Activated T-cell treated with anti-CD3 and anti-CD28 coated beads for 1 hour (primary cell): ENCODE measurements at regions not wholly inside any gene's neighbourhood (a gene's known extent, or its start where the extent isn't known, plus 50 kb on each side); places are given as distances from the start of the nearest gene placed in this dataset.
A peak's percentile ranks its signal among the peaks of the same experiment; 100 is the strongest.
"Not testable (repeated sequence)": the region's sequence is repeated elsewhere in the genome, so short reads cannot be mapped to it uniquely, and the experiment has no call there.

ENCODE experiments used
- DNase-seq: peaks from one replicate; pipeline ENCODE4 v3.0.0-alpha.2; 2020; ENCODE audit warnings: low read depth

DNA sequence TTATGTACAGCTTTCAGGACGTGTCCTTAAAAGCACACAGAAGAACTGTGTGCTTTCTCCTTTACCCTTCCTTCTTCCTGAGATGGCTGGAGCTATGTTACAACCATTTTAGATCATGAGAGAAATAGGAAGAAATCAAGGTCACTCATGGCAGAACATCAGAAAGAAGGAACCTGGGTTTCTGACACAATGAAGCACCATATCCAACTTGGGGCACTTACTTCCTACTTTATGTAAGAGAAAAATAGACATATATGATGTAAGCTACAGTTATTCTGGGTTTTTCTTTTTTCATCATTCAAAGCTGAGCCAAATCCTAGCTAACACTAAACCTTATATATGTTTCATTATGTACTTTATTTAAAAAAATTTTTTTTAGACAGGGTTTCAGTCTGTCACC is 79.5 kb downstream of the FAM161A start:
- no peak for DNase-seq

DNA sequence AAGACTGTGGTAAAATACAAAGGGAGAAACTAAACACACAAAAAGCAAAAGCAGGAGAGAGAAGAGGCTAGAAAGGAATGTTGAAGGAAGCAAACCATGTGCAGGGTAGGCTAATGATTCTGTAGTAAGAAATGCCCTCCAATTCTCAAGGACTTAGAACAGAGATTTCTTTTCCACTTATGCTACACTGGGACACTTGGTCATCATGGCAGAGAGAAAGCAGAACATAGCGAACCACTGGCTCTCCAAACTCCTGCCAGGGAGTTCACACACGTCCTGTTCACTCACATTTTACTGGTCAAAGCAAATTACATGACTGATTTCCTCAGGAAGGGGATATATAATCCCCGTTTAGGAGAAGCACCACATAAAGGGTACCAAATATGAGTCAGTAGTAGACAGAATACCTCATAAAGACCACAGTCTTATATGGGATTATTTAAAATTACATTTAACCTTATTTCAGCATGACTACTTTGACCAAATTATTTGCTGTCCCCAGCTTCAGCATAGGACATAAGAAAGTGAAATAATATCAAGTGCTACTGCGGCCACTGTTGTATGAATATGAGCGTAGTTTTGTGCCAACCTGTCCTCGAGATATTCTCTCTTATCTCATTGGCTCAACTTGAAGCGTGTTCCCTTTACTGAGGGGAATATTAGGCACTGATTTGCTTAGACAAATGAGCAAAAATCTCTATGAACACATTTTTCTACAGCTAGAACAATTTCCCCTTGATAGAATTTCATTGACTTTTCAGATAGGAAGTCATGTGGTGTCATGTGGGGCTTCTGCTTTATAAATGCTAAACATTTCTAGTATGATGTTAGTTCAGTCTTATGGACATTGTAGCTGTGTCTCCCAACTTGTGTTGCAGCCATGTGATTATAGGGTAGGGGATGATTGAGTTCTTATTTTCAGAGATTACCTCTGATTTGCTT is 81.7 kb downstream of the FAM161A start:
- DNase-seq, result no peak

DNA sequence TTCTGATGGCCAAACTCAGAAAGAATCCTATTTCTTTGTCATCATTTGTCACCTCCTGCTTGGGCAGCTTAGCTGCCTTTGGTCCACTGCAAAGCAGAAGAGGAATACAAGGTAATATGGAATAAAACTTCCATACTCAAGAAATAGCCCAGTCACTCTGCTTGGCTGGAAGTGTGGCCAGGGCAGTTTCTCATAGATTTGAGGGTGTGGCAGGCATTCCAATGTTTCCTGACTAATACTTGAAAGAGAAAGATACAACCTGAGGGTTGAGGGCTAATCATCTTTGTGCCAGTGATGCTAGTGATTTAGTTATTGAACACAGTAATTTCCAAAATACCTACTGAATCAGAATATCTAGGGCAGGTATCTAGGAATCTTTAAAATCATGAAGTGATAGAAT is 83.1 kb downstream of the FAM161A start:
- DNase-seq, result no peak

DNA sequence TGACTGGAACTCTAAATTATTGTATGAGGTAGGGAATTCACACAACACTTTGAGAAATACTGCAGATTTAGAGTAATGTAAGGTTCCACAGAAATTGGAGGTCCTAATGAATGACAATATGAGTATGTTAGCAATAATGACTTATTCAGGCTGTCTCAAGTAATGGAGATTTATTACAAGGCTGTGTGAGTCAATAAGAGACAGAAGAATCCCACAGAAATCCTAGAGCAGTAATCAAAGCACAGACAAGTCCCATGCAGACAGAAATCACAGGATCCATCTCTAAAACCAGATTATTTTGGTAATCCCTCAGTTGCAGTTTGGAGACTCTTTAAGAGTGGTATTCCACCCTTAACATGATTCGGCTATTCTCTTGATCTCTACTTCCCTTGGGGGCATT is 83.6 kb downstream of the FAM161A start:
- no peak for DNase-seq

DNA sequence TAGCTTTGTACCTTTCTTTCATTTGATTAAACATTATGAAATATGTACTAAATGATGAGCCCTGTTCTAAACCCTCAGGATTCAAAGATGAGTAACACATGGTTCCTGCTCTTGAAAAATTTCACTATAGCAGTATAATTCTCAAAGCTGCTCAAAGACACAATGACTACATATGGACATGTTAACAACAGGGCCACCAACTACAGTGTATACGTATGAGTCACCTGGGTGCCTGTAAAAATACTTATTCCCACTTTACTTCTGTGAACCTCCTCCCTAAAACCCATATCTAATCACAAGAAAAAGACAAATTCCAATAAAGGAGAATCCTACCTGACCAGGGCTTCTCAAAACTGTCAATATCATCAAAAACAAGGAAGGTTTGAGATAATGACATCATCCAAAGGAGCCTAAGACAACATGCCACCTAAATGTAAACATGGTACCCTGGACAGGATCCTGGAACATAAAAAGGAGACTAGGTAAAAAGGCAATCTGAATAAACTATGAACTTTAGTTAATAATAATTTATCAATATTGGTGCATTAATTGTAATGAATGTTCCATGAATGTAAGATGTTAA is 84.7 kb downstream of the FAM161A start:
- no peak for DNase-seq

DNA sequence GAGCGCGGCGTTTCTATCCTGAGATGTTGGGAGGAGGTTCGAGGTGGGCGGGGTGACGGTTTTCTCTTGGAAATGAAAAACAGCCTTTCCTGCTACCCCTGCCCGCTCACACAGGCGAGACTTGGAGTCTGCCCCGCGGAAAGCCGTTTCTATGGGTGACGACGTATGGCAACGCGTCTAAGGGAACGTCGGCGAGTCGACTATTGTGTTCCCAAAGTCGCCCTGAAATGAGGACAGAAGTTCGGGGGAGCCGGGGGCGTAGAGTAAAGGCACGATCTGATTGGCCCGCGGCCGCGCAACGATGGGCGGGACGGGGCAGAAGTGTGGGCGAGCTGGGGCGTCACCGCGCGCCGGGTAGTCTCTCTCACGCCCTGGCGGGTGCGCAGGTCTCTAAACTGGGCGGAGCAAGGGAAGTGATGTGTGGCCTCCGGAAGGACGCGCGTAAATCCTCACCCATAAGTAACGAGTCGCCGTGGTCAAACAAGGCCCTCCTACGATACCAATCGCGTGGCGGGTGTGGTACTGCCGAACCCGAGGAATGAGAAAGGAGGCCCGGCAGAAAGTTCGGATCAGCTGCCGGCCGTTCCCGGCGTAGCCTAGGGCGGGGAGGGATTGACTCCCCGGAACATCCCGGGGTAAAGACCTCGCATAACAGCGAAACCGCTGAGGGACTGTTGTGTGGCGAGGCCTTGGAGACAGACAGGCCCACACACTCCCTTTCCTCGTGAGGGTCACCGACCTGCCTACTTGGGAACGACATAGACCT is 89.6 kb downstream of the FAM161A start:
- peak; percentile 93 for DNase-seq

DNA sequence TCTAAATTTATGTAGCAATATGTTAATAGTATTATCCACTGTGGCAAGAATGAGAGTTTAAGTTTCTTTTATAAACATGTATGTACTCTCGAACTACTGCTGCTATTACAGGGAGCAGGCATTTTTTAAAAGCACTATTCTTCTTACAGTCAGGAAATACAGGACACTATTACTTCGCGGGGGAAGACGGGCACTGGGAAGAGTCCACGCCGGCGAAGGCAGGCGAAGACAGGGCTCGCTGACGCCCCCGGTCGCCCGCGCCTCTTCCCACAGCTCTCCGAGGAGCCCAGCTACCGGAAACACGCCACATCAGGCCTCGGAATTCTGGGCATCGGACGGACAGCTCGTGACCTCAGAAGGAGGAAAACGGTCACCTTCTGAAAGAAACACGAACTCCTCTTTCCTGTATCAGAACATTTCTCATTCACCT is 90.2 kb downstream of the FAM161A start:
- DNase-seq, result no peak

DNA sequence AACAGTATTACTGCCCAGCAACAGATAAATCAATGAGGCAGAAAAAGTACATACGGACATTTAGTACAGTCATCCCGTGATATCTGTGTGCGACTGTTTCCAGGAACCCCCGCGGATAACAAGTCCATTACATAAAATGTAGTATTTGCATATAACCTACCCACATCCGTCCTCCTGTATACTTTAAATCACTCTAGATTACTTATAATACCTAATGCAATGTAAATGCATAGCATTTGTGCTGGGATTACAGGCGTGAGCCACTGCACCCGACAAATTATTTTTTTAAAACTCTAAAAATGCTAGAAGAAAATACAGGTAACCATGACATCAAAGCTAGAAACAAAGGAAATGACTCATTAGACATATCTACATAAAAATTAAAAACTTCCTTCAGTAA is 91.6 kb downstream of the FAM161A start:
- no peak for DNase-seq

DNA sequence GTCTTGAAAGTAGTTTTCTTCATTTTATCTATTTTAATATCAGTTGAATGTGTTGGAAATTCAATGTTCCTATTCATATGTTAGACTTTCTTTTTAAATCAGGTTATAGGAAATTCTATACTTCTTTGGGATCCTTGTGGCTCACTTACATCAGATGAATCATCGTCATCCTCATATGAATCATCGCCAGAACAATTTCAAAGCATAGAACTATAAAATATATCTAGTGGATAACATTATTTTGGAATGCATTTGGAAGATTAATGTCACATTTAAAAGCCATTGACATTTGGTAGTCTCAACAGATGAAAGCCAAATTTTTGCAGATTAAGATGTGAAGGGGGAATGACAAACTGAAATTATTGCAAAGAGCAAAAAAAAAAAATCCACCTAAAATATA is 94.1 kb downstream of the FAM161A start:
- DNase-seq, result no peak

DNA sequence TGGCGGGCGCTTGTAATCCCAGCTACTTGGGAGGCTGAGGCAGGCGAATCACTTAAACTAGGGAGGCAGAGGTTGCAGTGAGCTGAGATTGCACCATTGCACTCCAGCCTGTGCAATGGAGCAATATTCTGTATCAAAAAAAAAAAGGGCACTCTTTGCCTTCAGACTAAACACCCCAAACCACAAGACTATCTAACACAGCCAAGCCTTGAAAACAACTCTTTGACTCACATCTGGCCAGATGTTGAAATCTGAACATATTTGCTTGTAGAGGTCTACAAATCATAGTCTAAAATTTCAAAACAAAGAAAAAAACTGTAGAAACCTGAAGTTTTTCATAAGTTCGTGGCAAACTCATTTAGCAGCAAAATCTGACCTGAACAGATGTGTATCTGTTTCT is 94.9 kb downstream of the FAM161A start:
- no peak for DNase-seq

DNA sequence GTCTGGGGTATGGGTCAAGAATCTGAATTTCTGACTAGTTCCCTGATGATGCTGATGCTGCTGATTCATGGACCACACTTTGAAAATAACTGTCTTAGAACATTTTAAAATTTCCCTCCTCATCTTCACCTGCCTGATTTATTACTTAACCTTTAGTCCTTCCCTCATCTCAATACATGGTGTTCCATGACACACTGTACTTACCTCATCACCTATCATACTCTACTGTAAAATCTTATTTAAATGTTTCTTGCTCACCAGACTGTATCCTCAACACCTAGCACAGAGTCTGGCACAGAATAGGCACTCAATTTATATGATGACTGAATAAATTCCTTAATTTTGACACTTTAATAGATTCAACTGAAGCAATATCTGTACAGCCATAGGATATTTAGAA is 95.7 kb downstream of the FAM161A start:
- DNase-seq, result no peak

DNA sequence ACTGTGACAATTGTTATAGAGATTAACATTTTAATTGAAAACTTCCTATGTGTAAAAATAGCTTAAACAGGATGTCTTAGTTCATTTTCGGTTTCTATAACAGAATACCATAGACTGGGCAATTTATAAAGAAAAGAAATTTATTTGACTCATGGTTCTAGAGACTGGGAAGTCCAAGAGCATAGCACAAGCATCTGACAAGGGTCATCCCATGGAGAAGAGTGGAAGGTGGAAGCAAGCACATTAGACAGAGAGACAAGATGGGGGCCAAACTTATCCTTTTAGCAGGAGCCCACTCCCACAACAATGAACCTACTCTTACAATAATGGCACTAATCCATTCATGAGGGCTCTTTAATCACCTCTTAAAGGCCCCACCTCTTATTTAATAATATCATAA is 100.3 kb downstream of the FAM161A start:
- no peak for DNase-seq

DNA sequence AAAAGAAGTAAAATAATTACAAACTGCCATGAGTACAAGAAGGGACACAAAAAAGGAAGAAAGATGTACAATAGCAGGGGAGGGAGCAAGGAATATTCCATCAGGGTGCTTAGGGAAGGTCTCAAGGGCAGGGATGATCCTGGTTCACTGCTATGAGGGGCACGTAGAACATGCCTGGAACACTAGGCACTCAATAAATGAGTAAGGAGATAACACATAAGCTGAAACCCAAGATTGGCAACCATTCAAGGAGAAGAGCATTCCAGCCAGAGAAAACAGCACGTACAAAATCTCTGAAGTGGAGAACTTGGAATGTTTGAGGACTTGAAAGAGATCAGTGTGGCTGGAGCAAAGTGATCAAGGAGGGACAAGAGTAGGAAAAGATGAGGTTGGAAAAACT is 103.2 kb downstream of the FAM161A start:
- no peak for DNase-seq

DNA sequence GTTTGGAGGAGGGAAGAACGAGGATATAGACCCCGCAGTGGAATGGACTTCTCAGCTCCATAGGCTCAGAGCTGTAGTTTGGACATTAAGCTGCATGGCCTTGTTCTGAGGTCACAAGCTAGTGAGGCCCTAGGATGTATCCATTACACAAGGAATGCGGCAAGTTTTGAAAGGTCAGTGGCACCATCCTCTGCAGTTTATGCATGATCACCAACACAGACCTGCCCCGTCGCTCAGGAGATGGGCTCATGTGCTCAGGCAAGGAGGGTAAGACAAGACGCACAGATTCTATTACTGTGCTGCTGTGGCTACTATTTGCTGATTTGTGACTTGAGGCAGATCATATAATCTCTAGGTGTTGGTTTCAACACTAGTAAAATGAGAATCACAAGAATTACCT is 110.9 kb downstream of the FAM161A start:
- DNase-seq, result no peak

DNA sequence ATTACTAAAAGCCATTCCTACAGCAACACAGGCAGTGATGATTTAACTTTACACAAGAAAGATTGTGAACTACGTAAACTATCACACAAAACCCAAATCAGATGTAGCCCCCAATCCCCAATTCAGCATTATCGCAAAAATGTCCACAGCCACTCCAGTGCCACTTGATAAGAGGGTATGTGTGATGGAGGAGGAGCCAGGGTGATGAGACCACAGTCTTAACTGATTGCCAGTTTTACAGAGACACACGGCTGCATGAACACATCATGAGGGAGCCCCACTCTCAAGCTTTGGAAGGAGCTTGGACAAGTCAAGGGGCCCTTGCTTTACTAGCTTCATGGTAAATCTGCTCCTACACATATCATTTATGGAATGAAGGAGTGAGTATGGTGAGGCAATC is 116.0 kb downstream of the FAM161A start:
- no peak for DNase-seq

DNA sequence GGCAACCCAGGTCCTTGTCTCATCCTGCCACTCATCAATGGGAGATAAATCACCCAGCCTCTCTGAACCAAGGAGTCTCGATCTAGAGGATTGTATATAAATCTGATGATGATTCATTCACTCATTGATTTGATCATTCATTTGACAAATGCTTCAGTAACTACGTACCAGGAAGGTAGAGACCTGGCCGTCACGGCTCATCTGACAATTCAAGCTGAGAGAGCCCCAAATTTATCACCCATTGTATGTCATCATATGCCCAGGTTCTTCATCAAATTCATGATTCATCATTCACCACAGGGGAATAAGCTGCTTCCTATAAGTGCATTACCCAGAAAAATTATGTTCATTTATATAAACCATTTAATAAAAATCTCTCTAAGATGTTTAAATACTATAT is 116.9 kb downstream of the FAM161A start:
- no peak for DNase-seq

DNA sequence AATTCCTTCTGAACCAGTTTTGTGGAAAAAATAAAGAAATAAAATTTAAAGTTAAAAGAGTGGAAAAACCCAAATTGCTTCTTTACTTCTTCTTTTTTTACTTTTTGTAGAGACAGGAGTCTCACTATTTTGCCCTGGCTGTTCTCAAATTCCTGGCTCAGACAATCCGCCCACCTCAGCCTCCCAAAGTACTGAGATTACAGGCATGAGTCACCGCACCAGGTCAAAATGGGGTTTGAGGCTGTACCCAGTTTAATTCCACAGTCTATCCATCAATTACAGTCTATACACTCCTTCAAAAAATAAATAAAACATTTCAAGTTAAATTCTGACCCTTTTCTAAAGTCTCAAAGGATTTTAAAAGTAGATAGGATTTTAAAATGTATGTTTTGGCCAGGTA is 120.3 kb downstream of the FAM161A start:
- no peak for DNase-seq

DNA sequence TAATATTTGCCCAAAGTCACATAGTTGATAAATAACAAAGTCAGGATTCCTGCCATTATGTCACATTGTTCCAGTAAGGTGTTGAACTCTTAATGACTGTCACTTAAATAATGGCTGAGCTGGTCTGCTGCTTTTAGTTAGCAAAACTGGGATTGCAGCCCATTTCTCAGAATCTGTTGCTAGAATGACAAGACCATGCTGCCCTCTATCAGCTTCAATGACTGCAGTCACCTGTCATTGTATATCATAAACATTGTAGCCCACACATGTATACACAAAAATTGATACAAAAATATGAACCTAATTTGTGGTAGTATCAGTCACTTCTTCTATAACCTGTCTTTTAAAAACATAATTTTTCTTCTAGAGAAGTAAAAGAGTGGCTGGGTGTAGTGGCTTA is 121.1 kb downstream of the FAM161A start:
- no peak for DNase-seq

DNA sequence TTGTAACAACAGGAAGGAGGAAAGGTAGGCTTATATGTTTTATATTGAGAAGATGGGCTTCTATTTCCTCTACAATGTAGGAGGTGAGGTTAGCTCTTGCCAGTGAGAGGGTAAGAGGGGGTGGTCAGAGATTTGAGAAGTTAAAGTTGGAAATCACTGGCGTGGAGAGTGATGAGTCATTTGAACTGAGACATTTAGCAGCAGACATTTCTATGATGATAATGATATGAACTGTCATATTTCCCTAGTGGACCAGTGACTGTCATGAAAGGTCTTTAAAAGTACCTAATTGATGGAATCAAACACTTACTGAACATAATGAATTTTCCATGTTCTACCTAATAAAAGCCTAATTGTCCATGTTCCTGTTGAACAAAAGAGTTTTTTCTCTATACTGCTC is 126.1 kb downstream of the FAM161A start:
- no peak for DNase-seq

DNA sequence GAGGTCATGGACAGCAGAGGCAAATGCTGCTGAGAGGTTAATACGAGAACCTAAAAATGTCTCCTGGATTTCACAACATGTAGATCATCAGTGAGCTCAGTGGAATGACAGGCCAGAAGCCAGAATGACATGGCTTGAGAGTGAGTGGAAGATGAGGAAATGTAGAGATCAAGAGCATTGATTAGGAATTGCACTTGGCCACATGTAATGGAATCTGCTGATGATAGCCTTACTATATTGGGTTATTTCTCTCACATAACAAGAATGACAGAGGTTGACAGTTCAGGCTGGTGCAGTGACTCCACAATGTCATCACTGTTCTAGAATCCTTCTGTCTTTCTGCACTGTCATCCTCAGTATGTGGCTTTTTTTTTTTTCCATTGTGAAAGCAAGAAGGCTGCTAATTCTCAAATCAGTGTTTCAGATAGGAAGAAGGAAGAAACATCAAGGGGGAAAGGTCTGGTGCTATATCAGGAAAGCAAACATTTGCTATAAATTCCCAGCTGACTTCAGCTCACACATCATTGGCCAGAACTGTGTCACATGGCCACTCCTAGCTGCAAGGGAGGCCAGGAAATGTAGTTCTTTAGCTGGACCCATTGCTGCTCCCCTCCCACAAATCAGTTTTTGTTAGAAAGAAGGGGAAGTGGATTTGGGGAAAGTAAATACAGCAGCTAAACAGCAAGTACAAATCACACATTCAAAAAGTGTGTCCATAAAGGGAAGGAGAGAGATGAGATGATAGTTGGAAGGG is 127.2 kb downstream of the FAM161A start:
- no peak for DNase-seq

DNA sequence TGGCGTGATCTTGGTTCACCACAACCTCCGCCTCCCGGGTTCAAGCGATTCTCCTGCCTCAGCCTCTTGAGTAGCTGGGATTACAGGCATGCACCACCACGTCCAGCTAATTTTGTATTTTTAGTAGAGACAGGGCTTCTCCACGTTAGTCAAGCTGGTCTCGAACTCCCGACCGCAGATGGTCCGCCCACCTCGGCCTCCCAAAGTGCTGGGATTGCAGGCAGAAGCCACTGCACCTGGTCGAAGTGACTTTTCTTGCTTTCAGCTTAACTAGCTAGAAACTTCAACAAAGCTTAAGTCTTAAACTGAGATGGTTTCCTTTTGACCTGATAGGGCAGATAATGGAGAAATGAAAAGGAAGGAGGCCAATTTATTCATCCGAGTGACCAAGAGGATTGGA is 130.5 kb downstream of the FAM161A start:
- not testable (repeated sequence) for DNase-seq

DNA sequence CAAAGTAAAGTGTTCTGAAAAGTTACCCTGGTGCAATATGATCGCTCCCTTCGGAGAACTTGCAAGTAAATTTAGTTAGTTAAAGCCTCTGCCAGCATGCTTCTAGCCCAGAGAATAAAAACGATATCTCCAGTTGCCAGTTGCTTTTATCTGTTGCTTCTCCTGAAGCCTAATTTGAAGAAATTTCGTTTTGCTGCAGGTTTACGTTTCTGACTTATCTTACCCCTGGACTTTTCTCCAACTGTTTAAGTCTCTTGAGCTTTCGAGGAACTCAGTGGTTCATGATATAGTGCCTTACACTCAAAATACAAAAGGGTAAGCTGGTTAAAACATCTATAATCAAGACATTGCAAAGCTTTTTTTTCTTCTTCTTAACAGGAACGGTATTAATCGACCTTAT is 131.1 kb downstream of the FAM161A start:
- DNase-seq, result no peak
